Muscle of leg (tissue), 3 donors: ENCODE measurements at regions not wholly inside any gene's neighbourhood (a gene's known extent, or its start where the extent isn't known, plus 50 kb on each side); places are given as distances from the start of the nearest gene placed in this dataset.

Source experiments
- DNase-seq: peaks from one replicate; pipeline ENCODE4 v3.0.0; 2013
- H3K27ac ChIP-seq: one replicate; pipeline ENCODE4 v1.5.1; 2013; ENCODE audit warnings: mild to moderate bottlenecking, low read length, control low read depth
- H3K27me3 ChIP-seq: one replicate; pipeline ENCODE4 v1.6.1; 2013; ENCODE audit warnings: low read length; ENCODE audit not compliant: control insufficient read depth, insufficient read depth
- H3K36me3 ChIP-seq: one replicate; pipeline ENCODE4 v1.6.1; 2013; ENCODE audit warnings: low read length; ENCODE audit not compliant: control insufficient read depth, insufficient read depth
- H3K4me1 ChIP-seq: one replicate; pipeline ENCODE4 v1.6.1; 2013; ENCODE audit warnings: low read length; ENCODE audit not compliant: control insufficient read depth, insufficient read depth
- H3K4me3 ChIP-seq: one replicate; pipeline ENCODE4 v1.5.1; 2013; ENCODE audit warnings: low read length, control low read depth
- H3K9me3 ChIP-seq: replicated peaks from 2 replicates; pipeline ENCODE4 v1.6.1; 2013; ENCODE audit warnings: low read depth, low read length; ENCODE audit not compliant: control insufficient read depth
- WGBS: methylation state at CpG from one replicate; pipeline ENCODE4 v1.1.5; 2013; ENCODE audit warnings: missing lambda C conversion rate; ENCODE audit not compliant: insufficient coverage; 5-methylcytosine and 5-hydroxymethylcytosine counted together

- Histone ChIP-seq H3K27ac (no peak overlapping the region), H3K27me3 (no peaks in the 10 kb centered on the region), H3K4me1 (no peaks in the 10 kb centered on the region), H3K36me3 (no peaks in the 10 kb centered on the region), H3K9me3 (no peaks in the 10 kb centered on the region), H3K4me3 (no peak overlapping the region)
- no CpG with 5 or more reads among the region's 4 CpGs for WGBS
- peak; percentile 70 for DNase-seq
Observed at GRCh38 chr5:97608501-97608900, 425.5 kb upstream of the RIOK2 start.

- WGBS, result no CpG with 5 or more reads among the region's 1 CpG
- H3K4me1 ChIP-seq, result no peaks in the 10 kb centered on the region
- no peak for DNase-seq
- no peaks in the 10 kb centered on the region for H3K9me3 ChIP-seq
- no peaks in the 10 kb centered on the region for H3K36me3 ChIP-seq
- H3K4me3 ChIP-seq, result no peak overlapping the region
- no peak overlapping the region for H3K27ac ChIP-seq
- no peaks in the 10 kb centered on the region for H3K27me3 ChIP-seq
Observed at GRCh38 chr5:97618721-97619120, 435.7 kb upstream of the RIOK2 start.

DNA sequence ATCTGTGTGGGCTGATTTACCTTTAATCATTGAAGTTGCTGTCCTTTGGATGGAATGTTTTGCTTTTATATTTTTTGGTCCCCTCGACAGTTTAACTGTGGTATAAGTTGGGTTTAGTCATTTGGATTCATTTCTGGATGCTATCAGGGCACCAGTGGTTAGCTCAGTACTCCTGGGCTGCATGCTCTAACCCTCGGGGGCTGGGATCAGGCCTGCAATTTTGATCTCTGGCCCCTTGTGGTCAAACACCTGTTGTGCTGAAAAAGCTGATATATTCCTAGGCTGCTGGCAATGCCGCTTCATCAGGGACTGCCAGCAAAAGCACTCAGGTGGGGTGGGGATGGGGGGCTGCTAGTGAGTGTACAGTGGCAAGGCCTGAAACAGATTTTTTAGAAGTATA is 440.4 kb upstream of the RIOK2 start:
- 86% methylated on average over 1 of the region's 3 CpGs for WGBS
- no peak overlapping the region for H3K27ac ChIP-seq
- no peaks in the 10 kb centered on the region for H3K36me3 ChIP-seq
- H3K27me3 ChIP-seq, result no peaks in the 10 kb centered on the region
- H3K9me3 ChIP-seq, result no peaks in the 10 kb centered on the region
- no peak overlapping the region for H3K4me3 ChIP-seq
- H3K4me1 ChIP-seq, result no peaks in the 10 kb centered on the region
- no peak for DNase-seq

GRCh38 chr5:97624886-97625285 is 441.8 kb upstream of the RIOK2 start:
- Histone ChIP-seq H3K4me3 (no peak overlapping the region), H3K27ac (no peak overlapping the region), H3K27me3 (no peaks in the 10 kb centered on the region), H3K9me3 (no peaks in the 10 kb centered on the region), H3K36me3 (no peaks in the 10 kb centered on the region), H3K4me1 (peaks cover 3% of the 10 kb centered on the region)
- DNase-seq, result peak; percentile 11

DNA sequence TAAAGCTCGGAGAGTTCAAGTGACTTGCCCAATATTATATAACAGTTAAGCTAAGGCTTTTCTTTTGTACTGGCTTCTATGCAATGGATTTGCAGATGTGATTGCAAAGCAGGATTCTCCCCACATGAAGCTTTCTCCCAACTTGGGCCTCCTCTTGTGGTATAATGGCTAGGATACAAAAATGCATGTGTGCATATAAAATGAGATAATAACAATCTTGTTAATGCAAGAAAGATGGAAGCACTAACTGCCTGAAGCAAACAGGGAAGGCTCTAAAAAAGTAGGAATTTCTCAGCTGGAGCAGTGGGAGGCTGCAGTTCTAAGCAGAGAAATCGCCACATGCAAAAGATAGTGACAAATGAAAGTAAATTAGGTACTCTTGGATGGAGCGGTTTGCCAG is 444.2 kb upstream of the RIOK2 start:
- no peaks in the 10 kb centered on the region for H3K27me3 ChIP-seq
- H3K4me1 ChIP-seq, result peaks cover 3% of the 10 kb centered on the region
- H3K9me3 ChIP-seq, result no peaks in the 10 kb centered on the region
- DNase-seq, result peak; percentile 47
- H3K27ac ChIP-seq, result peak overlapping the region; percentile 78
- H3K36me3 ChIP-seq, result no peaks in the 10 kb centered on the region
- WGBS, result 65% methylated on average over 2 of the region's 3 CpGs
- no peak overlapping the region for H3K4me3 ChIP-seq

GRCh38 chr5:97628031-97628430 is 445.0 kb upstream of the RIOK2 start:
- DNase-seq, result peak; percentile 56
- Histone ChIP-seq H3K27me3 (no peaks in the 10 kb centered on the region), H3K27ac (peak overlapping the region; percentile 78), H3K9me3 (no peaks in the 10 kb centered on the region), H3K4me3 (no peak overlapping the region), H3K4me1 (peaks cover 3% of the 10 kb centered on the region), H3K36me3 (no peaks in the 10 kb centered on the region)
- WGBS, result no CpG with 5 or more reads among the region's 1 CpG

DNA sequence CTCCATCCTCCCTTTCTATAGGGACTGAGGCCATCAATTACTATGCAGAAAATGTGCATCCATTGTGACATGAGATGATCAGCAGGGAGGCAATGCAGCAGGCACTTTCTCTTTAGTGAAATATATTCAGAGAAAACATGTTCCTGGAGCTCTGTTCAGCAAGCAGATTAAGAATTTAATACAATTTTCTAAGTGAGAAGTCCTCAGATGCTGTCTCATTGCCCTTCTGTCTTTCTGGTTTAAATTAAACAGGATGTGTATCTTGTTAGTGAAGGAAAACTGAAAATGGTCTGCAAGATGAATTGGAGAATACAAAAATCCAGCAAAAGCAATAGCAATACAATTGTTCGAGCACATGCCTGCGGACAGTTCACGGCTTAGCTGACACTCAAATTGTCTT is 445.8 kb upstream of the RIOK2 start:
- WGBS, result no CpG with 5 or more reads among the region's 3 CpGs
- no peaks in the 10 kb centered on the region for H3K36me3 ChIP-seq
- peak; percentile 33 for DNase-seq
- H3K27me3 ChIP-seq, result no peaks in the 10 kb centered on the region
- peak overlapping the region; percentile 64 for H3K27ac ChIP-seq
- no peaks in the 10 kb centered on the region for H3K9me3 ChIP-seq
- H3K4me3 ChIP-seq, result no peak overlapping the region
- peaks cover 3% of the 10 kb centered on the region for H3K4me1 ChIP-seq

GRCh38 chr5:97629276-97629675 is 446.2 kb upstream of the RIOK2 start:
- peaks cover 3% of the 10 kb centered on the region for H3K4me1 ChIP-seq
- DNase-seq, result peak; percentile 80
- H3K27me3 ChIP-seq, result no peaks in the 10 kb centered on the region
- H3K27ac ChIP-seq, result peak overlapping the region; percentile 64
- H3K4me3 ChIP-seq, result no peak overlapping the region
- no peaks in the 10 kb centered on the region for H3K36me3 ChIP-seq
- H3K9me3 ChIP-seq, result no peaks in the 10 kb centered on the region
- WGBS, result 42% methylated on average over 2 of the region's 4 CpGs

DNA sequence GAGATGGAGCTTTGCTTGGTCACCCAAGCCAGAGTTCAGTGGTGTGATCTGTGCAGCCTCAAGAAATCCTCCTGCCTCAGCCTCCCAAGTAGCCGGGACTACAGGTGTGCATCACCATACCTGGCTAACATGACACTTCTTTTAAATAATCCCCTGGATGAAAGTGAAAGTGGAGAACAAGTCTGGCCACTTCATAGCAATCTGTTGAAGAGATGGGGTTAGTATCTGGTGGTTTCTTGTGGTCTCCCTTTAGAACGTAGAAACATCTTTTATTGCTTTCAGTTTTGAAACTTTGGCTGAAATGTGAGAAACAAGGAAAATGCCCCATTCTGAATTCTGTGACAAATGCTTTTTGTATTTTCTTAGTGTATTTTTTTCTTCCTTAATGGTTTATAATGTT is 452.5 kb upstream of the RIOK2 start:
- WGBS, result no CpG with 5 or more reads among the region's 2 CpGs
- Histone ChIP-seq H3K36me3 (no peaks in the 10 kb centered on the region), H3K9me3 (no peaks in the 10 kb centered on the region), H3K27me3 (no peaks in the 10 kb centered on the region), H3K4me1 (no peaks in the 10 kb centered on the region), H3K27ac (no peak overlapping the region), H3K4me3 (no peak overlapping the region)
- no peak for DNase-seq

DNA sequence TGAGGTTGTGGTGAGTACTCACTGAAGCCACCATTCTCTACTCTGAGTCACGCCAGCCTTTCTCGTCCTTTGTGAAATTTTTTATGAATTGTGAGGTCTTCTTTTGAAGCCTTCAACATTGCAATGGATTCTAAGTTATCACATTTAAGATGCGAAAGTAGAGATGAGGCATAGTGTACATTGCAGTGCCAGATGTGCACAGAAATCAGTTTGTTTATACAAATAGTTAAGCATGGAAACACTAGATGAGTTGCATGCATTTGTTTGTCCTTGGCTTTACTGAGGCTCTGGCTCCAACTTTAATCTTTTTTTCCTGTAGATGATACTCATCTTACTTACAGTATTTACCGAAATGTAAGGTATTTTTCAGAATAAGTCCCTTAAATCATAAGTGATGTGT is 453.7 kb upstream of the RIOK2 start:
- Histone ChIP-seq H3K27ac (no peak overlapping the region), H3K27me3 (no peaks in the 10 kb centered on the region), H3K9me3 (no peaks in the 10 kb centered on the region), H3K4me3 (no peak overlapping the region), H3K36me3 (no peaks in the 10 kb centered on the region), H3K4me1 (no peaks in the 10 kb centered on the region)
- no CpG with 5 or more reads among the region's 4 CpGs for WGBS
- DNase-seq, result no peak

DNA sequence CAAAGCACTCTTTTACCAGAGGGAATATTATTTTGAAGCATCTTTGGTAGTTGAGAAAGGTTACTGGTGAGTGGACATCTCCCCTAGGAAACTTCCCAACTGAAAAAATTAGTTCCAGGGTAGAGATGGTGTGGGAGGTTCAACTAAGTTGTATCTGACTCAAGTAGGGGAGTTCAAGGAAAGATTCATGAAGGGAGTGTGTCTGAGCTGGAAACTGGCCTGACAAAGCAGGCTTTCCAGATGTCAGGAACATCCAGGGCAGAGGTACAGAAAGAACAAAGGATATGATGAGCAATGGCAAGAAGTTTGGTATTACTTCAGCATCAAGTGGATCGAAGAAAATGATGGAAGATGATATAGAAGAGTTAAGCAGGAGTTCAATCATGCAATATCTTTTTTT is 458.0 kb upstream of the RIOK2 start:
- Histone ChIP-seq H3K4me1 (no peaks in the 10 kb centered on the region), H3K27ac (no peak overlapping the region), H3K36me3 (no peaks in the 10 kb centered on the region), H3K4me3 (no peak overlapping the region), H3K27me3 (no peaks in the 10 kb centered on the region), H3K9me3 (peaks cover 6% of the 10 kb centered on the region)
- DNase-seq, result peak; percentile 45
- WGBS, result no CpG with 5 or more reads among the region's 1 CpG
